ENCODE measurements at regions not wholly inside any gene's neighbourhood (a gene's known extent, or its start where the extent isn't known, plus 50 kb on each side); places are given as distances from the start of the nearest gene placed in this dataset.
"Not testable (repeated sequence)": the region's sequence is repeated elsewhere in the genome, so short reads cannot be mapped to it uniquely, and the experiment has no call there.

- CTCF ChIA-PET: no interaction called here
Measured at GRCh38 chr2:207231106-207231865, 65.5 kb upstream of the KLF7 start.

GRCh38 chr2:207231967-207232366 is 66.2 kb upstream of the KLF7 start:
- Histone ChIP-seq H2AFZ (ENCODE audit: low read depth, low read length, poor library complexity, severe bottlenecking) (no peak overlapping the region), H3K4me2 (ENCODE audit: low read length) (no peak overlapping the region), H3K4me3 (replicated peaks in 1 of 2; ENCODE audit: low read depth in 1 of 2, low read length in 2 of 2) (no peak overlapping the region), H3K9me2 (ENCODE audit: insufficient read depth) (no peaks in the 10 kb centered on the region), H3K36me3 (ENCODE audit: control insufficient read depth in 1 of 2, insufficient read depth in 2 of 2, low read length in 2 of 2) (no peaks in the 10 kb centered on the region), H3K9ac (ENCODE audit: low read length) (no peak overlapping the region), H3K9me3 (ENCODE audit: control insufficient read depth in 1 of 2, insufficient read depth in 1 of 2, low read depth in 1 of 2, low read length in 2 of 2) (no peaks in the 10 kb centered on the region), H3K27ac (ENCODE audit: low read depth, low read length) (no peak overlapping the region), H3K4me1 (ENCODE audit: control insufficient read depth in 1 of 2, insufficient read depth in 2 of 2, low read length in 2 of 2) (no peaks in the 10 kb centered on the region), H3K79me2 (ENCODE audit: insufficient read depth, low read length) (no peaks in the 10 kb centered on the region), H3K27me3 (ENCODE audit: insufficient read depth, low read length) (no peaks in the 10 kb centered on the region), H4K20me1 (ENCODE audit: insufficient read depth) (no peaks in the 10 kb centered on the region)
- no TSS peak for BruUV-seq (replicated peaks)
- RAD21 ChIA-PET (ENCODE audit: low non-redundant PET in 1 of 2, low total read pairs in 2 of 2, uncharacterized antibody in 2 of 2, unreplicated experiment in 2 of 2): no interaction called here
- no peak for ATAC-seq
- TF ChIP-seq EZH2phosphoT487 (IDR thresholded peaks at IDR 0.05; ENCODE audit: borderline replicate concordance) (no peak), TCF7L2 (IDR thresholded peaks at IDR 0.05; ENCODE audit: borderline replicate concordance, extremely low read depth, insufficient read depth, insufficient read length) (no peak), SIN3A (IDR thresholded peaks at IDR 0.05; ENCODE audit: low read depth) (no peak), ZBTB33 (IDR thresholded peaks at IDR 0.05; ENCODE audit: extremely low read depth, insufficient replicate concordance, low read length) (no peak), SP1 (IDR thresholded peaks at IDR 0.05; ENCODE audit: low read depth) (no peak)
- DNase-seq (ENCODE audit: low read depth, low spot score): no peak
- intact Hi-C loops (cut with micrococcal nuclease): loop anchor here (10.0 kb wide), 1 partner anchor 247 kb away; no protein-coding TSS in a partner anchor
- POLR2A ChIA-PET: no interaction called here
- CTCF ChIA-PET: no interaction called here

More at GRCh38 chr2:207231106-207231865, 65.5 kb upstream of the KLF7 start:
- ATAC-seq: no peak
- H3K4me1 ChIP-seq (ENCODE audit: control insufficient read depth in 1 of 2, insufficient read depth in 2 of 2, low read length in 2 of 2): no peaks in the 10 kb centered on the region
- H3K27me3 ChIP-seq (ENCODE audit: insufficient read depth, low read length): no peaks in the 10 kb centered on the region
- H3K9ac ChIP-seq (ENCODE audit: low read length): no peak overlapping the region
- ChIA-PET POLR2A (no interaction called here), RAD21 (ENCODE audit: low non-redundant PET in 1 of 2, low total read pairs in 2 of 2, uncharacterized antibody in 2 of 2, unreplicated experiment in 2 of 2) (no interaction called here)
- BruUV-seq (replicated peaks): no TSS peak
- TF ChIP-seq EZH2phosphoT487 (IDR thresholded peaks at IDR 0.05; ENCODE audit: borderline replicate concordance) (no peak), SP1 (IDR thresholded peaks at IDR 0.05; ENCODE audit: low read depth) (no peak), POLR2A (IDR thresholded peaks at IDR 0.05; ENCODE audit: borderline replicate concordance, extremely low read depth, insufficient read depth, insufficient read length) (no peak), POLR2AphosphoS5 (IDR thresholded peaks at IDR 0.05; ENCODE audit: low read depth, low read length) (no peak), EGR1 (IDR thresholded peaks at IDR 0.05; ENCODE audit: low read depth) (no peak)
- no peak overlapping the region for H3K4me2 ChIP-seq (ENCODE audit: low read length)
- no peaks in the 10 kb centered on the region for H3K36me3 ChIP-seq (ENCODE audit: control insufficient read depth in 1 of 2, insufficient read depth in 2 of 2, low read length in 2 of 2)
- H3K79me2 ChIP-seq (ENCODE audit: insufficient read depth, low read length): no peaks in the 10 kb centered on the region
- no peak overlapping the region for H3K27ac ChIP-seq (ENCODE audit: low read depth, low read length)
- no peaks in the 10 kb centered on the region for H3K9me3 ChIP-seq (ENCODE audit: control insufficient read depth in 1 of 2, insufficient read depth in 1 of 2, low read depth in 1 of 2, low read length in 2 of 2)
- intact Hi-C loops (cut with micrococcal nuclease): loop anchor here (10.0 kb wide), 1 partner anchor 246 kb away; no protein-coding TSS in a partner anchor
- H2AFZ ChIP-seq (ENCODE audit: low read depth, low read length, poor library complexity, severe bottlenecking): no peak overlapping the region
- no peak overlapping the region for H3K4me3 ChIP-seq (replicated peaks in 1 of 2; ENCODE audit: low read depth in 1 of 2, low read length in 2 of 2)
- no peak for DNase-seq (ENCODE audit: low read depth, low spot score)
- no peaks in the 10 kb centered on the region for H4K20me1 ChIP-seq (ENCODE audit: insufficient read depth)
- H3K9me2 ChIP-seq (ENCODE audit: insufficient read depth): no peaks in the 10 kb centered on the region

- BruUV-seq (replicated peaks); H3K79me2 ChIP-seq (ENCODE audit: insufficient read depth, low read length); DNase-seq (ENCODE audit: low read depth, low spot score); H3K27me3 ChIP-seq (ENCODE audit: insufficient read depth, low read length); H2AFZ ChIP-seq (ENCODE audit: low read depth, low read length, poor library complexity, severe bottlenecking); CTCF ChIA-PET; H3K27ac ChIP-seq (ENCODE audit: low read depth, low read length); H3K4me3 ChIP-seq (replicated peaks in 1 of 2; ENCODE audit: low read depth in 1 of 2, low read length in 2 of 2); H3K9me2 ChIP-seq (ENCODE audit: insufficient read depth); H3K9me3 ChIP-seq (ENCODE audit: control insufficient read depth in 1 of 2, insufficient read depth in 1 of 2, low read depth in 1 of 2, low read length in 2 of 2); H3K4me2 ChIP-seq (ENCODE audit: low read length); H3K36me3 ChIP-seq (ENCODE audit: control insufficient read depth in 1 of 2, insufficient read depth in 2 of 2, low read length in 2 of 2); RAD21 ChIA-PET (ENCODE audit: low non-redundant PET in 1 of 2, low total read pairs in 2 of 2, uncharacterized antibody in 2 of 2, unreplicated experiment in 2 of 2); H4K20me1 ChIP-seq (ENCODE audit: insufficient read depth); H3K9ac ChIP-seq (ENCODE audit: low read length); POLR2A ChIA-PET; H3K4me1 ChIP-seq (ENCODE audit: control insufficient read depth in 1 of 2, insufficient read depth in 2 of 2, low read length in 2 of 2); ATAC-seq: not testable (repeated sequence)
- intact Hi-C loops (cut with micrococcal nuclease): loop anchor here (10.0 kb wide), 1 partner anchor 248 kb away; no protein-coding TSS in a partner anchor
Measured at GRCh38 chr2:207233141-207233540, 67.4 kb upstream of the KLF7 start.
